T-helper 22 cell (primary cell): ENCODE measurements at regions not wholly inside any gene's neighbourhood (a gene's known extent, or its start where the extent isn't known, plus 50 kb on each side); places are given as distances from the start of the nearest gene placed in this dataset.

Source experiments
- DNase-seq: peaks from one replicate; pipeline ENCODE4 v3.0.0-alpha.2; 2020; ENCODE audit warnings: low read depth

DNA sequence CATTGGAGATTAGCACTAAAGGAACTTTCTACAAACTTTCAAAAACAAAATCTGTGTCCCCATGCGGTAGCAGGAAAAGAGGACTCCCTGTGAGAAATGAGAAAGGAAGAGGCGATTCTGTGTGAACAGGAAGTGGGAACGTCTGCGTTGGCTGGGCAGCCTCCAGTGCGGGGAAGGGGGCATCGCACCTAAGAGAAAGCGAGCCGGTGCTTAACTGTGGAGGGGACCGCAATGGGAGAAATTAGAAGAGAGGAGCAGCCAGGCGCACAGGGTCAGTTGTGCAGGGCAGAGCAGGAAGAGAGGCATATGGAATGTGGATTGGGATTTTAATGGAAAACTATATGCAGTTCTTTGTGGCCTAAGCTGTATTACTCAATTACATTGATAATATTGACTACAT, 77.4 kb upstream of the DOCK9 start:
- DNase-seq: no peak

DNA sequence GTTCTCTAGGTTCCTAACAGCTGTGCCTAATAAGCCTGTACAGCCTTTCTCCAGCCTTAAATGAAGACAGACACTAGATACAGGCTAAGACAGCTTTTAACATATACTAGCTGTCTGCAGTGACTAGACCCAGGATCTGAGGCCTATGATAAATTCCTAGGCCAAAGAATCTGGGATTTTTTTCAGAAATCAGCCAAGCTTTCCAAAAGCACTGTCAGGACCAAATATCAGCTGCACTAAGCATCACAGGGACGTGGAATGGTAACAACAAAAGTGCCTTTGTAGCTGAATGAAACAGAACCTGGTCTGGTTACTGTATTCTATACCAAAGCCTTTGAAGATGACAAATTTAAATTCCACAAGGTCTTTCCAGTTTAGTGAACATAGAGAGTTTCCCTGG, 77.9 kb upstream of the DOCK9 start:
- no peak for DNase-seq

DNA sequence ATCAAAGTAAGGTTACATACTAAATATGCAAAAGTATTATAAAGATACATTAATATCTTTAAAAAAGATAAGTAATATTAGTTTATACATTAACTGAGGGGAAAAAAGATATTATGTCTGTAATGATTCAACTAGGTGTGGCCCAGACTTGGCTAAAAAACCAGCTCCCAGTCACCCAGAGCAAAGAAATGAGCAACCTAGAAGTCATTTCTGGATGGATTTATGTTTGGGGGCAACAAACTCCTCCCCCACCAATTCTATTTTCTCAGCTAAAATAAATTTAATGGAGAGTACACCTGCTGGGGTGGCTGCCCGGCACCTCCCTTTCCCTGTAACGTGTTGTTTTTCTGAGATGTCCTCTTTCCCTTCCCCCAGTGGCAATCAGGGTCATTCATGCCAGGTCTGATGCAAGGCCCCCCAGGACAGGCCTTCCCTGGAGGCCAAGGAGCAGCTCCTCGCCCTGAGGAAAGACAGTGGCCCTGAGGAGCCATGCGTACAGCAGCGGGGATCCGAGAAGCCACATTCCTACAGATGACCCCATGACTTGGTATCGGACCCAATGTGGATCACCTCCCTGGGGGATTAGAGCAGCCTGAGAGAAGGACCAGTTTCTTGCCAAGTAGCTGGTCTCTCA, 78.6 kb upstream of the DOCK9 start:
- DNase-seq: no peak

DNA sequence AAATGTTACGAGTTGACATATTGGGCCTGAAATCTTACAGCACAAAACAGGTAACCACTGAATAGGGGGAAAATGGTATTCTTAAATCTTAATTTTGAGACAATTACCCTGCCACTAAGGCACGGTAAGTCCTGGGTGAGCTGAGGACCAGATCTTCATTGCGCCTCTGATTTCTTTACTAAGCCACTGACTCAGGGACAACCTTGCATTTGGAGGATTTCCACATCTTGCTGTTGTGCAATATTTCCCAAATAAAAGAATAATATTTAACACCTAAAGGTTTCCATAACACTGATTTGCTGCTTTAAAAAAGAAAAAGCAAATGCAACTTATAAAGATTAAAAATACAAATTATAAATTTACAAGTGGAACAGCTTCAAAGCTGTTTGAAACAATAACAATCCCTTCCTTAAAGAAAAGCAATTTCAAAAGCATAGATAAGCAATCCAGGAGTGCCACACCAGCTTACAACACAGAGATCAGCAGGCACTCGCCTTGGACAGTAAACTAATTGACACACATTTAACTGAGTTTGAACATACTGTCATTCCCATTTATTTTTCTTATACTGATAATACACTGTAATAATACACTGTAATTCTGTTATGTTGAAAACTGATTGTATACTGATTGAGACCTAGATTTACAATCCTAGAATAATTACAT, 79.6 kb upstream of the DOCK9 start:
- no peak for DNase-seq

DNA sequence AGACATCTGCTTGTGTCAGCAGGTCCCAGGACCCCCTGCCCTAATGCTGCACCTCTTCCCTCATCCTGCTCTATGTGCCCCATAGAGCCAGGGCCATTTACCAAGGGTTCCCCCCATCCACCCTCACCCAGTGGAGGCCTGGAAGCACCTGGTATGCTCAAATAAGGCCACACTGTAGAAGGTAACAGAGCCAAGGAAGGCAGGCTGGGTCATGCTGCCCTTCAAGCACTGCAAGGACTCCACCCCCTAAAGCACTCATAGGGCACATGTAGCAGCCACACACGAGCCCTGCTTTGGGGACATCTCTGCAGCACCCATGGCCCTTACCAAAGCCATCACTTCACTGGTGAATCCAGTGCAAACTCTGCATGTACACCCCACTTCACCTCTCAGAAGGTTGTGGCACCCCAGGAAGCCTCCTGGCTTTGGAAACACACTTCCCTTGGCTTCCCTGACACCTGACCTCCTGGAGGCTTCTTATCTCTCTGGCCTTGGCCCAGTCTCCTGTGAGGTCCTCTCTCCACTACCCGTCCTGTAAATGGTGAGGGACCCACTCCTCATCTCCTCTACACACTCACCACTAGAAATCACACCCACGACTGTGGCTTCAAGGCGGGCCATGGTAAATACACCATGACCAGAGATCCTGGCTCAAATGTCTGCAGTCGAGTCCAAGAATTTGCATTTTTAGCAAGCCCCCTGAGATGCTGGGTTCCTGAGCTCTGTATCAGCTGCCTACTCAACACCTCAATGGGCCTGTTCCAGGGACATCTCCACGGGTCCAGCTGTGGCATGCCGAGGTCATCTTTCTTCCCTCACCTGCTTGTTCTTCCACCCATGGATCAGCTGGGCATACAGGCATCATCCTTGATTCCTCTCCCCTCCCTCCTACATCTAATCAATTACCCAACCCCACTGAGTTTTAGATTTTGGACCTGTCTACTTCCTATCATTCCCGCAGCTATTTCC, 80.9 kb upstream of the DOCK9 start:
- no peak for DNase-seq

DNA sequence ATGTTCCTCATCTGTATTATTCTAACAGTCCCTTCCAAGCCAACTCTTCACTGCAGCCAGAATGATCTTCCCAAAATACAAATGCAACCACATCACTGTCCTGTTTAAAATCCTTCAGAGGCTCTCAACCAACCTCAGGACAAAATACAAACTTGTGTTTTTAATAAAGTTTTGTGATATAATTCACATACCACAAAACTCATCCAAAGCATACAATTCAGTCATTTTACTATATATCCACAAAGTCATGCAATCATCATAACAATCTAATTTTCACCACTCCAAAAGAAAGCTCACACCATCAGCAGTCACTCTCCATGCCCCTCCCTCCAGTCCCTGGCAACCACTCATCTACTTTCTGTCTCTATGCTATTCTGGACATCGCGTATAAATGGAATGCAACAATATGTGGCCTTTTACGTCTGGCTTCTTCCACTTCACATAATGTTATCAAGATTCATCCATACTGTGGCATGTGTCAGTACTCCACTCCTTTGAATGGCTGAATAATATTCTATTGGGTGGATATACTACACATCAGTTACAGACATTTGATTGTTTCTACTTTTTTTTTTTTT, 81.7 kb upstream of the DOCK9 start:
- DNase-seq: no peak

DNA sequence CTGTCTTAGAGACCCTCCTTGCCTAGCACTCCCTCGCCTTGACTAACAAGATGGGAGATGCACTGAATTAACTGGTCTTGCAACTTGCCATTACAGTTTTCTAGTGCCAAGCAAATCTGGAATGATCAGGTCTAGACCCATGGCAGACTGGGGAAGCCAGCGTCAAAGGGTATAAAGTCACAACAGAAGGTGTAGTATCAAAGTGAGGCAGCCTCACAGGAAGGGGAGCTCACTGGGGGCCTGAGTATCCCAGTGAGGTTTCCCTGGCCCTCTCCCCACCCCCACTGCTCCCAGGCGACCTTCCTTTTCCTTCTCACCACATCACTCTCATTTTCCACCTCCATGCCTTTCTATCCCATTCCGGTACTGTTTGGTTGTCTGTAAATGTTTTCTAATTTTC, 83.5 kb upstream of the DOCK9 start:
- no peak for DNase-seq

DNA sequence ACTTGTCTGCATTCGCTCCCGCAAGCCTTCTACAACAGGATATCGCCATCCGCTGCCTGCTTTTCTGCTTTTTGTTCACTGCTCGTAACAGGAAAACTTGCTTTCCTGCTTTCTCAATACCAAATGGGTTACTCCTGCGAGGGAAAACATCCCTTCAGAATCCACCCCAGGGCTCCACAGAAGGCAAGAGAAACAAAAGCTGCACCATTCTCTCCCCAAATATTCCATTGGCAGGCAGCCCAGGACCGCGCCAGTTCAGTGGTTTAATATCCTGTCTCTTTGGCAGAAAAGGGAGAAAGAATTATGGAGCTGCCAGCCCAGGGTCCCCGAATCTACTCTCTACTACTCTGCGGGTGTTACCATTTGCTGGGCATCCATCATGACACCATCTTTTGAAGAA, 84.7 kb upstream of the DOCK9 start:
- no peak for DNase-seq

DNA sequence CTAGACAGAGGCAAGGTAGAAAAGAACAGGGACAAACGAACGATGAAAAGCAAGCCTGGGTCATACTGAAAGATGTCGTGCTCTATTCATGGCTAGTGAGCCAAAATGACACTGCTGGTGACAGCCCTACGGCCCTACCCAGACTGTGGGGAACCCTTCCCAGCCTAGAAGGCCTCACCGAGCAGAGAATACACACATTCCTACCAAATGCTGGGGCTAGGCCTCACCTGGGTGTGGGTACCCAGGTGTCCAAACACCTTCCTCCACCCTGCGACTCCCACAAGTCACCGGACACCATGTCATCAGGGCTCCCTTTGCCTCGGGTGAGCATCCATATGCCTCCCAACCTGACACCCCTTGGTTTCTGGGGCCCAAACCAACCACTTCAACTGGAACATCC, 85.3 kb upstream of the DOCK9 start:
- no peak for DNase-seq

DNA sequence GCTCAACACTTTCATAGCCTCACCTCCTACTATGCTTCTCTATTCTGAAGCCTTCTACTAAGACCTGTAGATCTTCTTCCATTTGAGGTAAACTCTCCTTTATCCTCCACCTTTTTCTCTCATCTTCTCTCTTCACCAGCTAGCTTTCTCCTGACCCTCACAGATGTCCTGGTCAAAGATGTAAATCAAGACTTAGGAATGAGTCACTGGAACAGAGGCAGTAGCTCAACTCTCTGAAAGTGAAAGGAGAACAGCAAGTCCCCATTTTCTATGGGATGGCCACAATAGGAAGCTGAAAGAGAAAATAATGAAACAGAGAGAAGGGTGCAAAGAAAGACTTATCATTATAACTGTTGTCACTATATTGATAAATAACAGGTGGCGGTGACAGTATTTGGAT, 86.1 kb upstream of the DOCK9 start:
- no peak for DNase-seq

DNA sequence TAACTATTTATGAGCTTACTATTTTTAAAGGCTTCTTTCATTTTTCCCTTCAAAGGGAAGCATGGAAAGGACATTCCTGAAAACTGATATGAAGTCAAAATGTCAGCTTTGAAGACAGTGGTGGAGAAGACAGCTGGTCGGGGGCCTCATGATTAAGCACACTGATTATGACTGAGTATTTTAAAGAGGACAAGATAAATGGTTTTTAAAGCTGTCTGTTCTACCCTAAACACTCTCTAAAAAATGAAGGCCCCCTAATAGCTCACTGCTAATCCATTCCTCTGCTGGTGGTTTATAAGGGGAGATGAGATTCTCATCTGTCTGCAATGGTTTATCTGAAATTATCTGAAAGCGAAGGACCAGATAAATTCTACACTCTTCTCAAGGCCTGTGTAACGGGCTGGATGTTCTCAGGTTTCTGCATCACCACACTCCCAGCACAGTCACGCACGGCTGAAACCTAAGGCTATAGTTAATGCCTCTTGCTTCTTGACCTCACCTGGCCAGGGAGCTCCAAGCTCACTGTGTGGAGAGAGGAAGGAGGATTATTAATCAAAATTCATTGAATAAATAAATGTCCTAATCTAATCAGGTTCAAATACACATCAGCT, 86.9 kb upstream of the DOCK9 start:
- no peak for DNase-seq

DNA sequence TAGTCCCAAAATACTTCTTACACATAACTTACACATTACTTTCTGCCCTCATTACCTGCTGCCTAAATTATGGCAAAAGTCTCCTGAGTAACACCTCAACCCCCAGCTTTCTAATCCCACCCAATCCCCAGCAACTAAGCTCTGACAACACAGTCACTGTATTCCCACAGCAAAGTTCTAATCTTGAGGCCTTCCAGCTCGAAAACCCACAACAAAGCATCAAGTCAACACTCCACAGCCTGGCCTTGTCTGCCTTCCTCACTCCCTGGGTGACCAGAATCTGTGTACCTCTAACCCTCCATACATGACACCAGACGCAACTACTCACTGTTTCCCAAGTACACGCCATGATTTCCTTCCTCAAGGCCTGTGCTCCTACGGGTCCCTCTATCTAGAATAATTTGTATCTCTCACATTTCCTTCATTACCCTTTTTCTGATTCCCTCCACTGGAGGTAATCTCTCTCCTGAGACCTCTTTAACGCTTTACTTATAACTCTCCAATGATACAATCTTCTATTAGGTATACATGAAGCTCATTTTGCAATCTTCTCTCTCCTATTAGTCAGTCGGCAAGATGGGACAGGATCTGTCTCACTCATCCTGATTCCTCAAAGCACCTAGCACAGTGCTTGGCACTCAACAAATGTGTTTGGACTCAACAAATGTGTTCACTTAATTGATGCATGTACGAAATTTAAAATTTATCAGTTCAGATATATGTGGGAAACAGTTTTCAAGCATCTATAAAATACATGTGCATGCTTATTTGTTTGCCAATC, 87.6 kb upstream of the DOCK9 start:
- DNase-seq: no peak

DNA sequence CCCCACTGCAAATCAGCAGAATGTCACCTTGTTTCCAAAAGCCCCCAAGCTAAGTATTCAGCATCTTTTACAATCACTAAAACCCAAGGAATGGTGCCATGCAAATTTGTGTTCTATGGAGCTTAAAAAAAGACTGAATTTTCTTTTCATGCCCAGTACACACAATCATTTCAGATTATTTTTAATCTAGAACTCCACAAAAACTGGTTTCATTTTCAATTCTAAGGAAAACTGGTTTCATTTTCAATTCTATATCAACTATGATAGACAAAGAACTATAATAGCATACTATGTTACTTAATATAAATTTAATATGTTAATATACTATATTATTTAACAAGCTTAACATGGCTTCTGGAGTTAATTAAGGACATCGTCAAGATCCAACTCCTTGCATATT, 88.4 kb upstream of the DOCK9 start:
- DNase-seq: no peak

DNA sequence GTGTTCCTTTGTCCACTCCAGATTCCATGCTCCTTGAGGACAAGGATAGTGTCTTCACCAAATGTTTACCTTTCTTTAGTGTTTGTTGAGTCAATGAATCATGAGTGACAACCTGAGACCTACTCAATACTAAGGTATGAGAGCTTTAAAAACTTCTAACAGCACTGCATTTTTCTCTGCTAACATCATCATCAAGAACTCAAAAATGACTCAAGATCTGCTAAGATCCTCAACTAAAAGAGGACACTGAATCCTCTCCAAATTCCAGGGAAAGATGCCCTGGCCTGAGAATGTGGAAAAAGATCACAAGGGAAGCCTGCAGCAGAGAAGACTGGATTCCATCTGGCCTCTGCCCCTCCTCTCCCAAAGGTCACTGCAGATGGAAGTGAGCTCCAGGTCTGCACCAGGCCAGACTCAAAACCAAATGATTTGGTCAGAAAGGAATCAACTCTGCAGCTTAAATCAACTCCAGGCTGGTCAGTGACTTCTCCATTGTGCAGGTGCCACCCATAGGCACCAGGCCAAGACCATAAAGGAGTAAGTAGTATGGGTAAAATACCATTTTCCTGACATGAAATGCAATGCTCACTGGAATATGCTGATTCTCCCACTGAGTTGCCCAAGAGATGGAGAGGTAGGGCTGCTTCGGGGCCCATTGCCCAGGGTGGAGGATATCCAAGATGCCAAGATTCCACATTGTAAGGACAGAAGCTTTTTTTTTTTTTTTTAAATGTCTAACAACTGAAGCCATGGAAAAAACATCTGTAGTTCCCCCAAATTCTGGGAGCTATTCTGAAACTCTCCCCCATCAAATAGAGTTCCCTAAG, 89.5 kb upstream of the DOCK9 start:
- DNase-seq: no peak

DNA sequence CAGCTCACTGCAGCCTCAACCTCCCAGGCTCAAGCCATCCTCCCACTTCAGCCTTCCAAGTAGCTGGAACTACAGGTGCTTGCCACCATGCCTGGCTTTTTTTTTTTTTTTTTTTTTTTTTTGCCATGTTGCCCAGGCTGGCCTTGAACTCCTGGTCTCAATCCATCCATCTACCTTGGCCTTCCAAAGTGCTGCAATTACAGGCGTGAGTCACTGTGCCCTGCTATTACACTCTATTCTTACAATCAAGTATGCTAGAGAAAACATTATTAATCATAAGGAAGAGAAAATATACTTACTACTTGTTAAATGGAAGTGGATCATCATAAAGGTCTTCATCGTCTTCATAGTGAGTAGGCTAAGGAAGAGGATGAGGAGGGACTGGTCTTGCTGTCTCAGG, 93.3 kb upstream of the DOCK9 start:
- no peak for DNase-seq

DNA sequence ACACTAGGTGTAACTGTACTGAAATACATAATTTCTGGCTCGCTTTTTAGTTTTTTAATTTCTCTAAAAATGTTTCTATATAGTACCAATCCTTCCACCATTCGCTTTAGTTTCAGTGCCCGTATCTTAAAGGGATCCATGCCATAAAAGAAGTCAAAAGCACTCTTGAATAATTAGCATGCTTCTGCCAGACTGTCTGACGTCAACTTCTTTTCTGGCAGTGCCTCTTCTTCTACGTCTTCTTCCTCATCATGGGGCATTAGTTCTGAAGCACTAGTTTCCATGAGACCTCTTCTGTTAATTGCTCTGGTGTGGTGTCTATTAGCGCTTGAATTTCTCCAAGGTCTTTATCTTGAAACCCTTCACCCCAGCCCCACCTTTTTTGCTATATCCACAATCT, 93.8 kb upstream of the DOCK9 start:
- no peak for DNase-seq

DNA sequence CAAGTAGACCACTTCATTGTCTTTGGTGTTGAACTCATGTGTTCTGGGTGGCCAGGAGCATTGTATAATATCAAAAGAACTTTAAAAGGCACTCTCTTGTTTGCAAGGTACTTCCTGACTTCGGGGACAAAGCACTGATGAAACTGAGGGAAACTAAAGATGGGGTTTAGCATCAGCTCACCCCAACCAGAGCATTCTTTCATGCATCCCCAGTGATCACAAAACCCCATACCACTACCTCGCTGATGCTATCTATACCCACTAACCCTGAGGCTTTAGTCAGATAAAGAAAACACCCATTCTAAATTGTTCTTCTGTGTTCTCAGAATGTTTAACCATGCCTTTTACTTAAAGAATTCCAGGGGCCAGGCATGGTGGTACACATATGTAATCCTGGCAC, 94.5 kb upstream of the DOCK9 start:
- DNase-seq: no peak

DNA sequence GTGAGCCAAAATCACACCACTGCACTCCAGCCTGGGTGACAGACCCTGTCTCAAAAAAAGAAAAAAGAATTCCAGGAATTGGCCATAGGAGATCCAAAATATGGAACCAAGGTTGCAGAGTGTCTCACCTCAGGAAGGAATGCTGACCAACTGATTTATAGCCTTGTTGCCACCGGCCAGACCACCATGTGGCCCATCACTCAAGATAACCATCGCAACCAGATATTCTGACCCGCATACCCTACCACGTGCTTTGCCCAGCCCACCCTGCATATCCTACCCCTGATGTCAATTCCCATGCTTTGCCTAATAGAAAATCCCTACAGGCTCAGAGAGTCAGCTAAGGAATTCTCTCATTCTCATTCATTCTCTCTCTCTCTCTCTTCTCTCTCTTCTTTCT, 95.1 kb upstream of the DOCK9 start:
- no peak for DNase-seq

DNA sequence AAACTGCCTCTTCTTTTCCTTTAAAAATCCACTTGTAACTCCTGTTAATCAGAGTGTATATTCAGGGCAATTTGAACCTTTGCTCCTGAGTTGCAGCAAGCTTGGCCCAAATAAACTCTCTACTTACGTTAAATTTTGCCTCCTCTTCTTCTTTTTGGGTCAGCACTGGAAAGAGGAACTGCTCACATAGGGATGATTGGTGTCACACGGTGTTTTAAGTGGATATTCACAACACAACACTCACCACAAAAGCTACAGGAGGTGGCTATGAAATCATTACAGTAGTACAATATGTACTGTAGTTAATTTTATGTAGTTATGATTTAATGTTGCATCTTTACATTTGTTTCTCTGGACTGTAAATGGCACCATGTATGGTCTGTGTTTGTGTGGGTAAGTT, 96.8 kb upstream of the DOCK9 start:
- no peak for DNase-seq
